ENCODE measurements at regions not wholly inside any gene's neighbourhood (a gene's known extent, or its start where the extent isn't known, plus 50 kb on each side); places are given as distances from the start of the nearest gene placed in this dataset.
"Not testable (repeated sequence)": the region's sequence is repeated elsewhere in the genome, so short reads cannot be mapped to it uniquely, and the experiment has no call there.

DNA sequence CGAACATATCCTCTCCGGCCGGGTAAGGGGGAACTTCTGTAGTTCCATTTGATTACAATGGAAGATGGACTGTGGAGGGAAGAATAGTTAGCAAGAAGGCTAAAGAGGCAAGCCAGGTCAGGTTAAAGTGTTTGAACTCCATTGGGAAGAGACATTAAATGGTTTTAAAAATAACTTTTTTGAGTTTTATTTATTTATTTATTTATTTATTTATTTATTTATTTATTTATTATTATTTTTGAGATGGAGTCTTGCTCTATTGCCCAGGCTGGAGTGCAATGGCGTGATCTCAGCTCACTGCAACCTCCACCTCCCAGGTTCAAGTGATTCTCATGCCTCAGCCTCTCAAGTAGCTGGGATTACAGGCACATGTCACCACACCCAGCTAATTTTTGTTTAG, 441.9 kb downstream of the TOX3 start:
- not testable (repeated sequence) for H3K9me3 ChIP-seq (ENCODE audit: control insufficient read depth, insufficient read depth, low read length); H3K36me3 ChIP-seq (ENCODE audit: control insufficient read depth, insufficient read depth, low read length); H3K9ac ChIP-seq (ENCODE audit: low read depth, low read length); H3K27me3 ChIP-seq (ENCODE audit: control insufficient read depth, insufficient read depth, low read length); H3K27ac ChIP-seq (ENCODE audit: low read depth, low read length); H3K4me1 ChIP-seq (ENCODE audit: control insufficient read depth, insufficient read depth, low read length); H3K4me3 ChIP-seq (ENCODE audit: low read depth, low read length)

DNA sequence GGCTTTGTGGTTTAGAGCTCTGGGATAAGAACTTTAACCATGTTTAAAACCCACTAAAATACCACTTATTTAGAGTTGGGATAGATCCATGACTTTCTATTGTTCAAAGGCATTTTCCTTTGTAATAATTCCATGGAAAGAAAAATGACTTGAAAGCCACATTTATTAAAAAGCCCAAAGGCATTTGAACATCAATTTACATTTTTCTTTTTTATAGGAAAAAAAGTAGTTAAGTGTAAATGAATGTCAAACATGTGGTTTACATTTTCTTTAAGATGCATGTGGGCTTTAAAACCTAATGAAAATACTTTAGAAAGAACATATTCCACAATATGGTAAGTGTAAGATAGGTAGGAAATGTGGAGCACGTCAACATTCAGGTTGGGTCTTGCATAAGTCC, 443.2 kb downstream of the TOX3 start:
- H3K36me3 ChIP-seq (ENCODE audit: control insufficient read depth, insufficient read depth, low read length): no peaks in the 10 kb centered on the region

DNA sequence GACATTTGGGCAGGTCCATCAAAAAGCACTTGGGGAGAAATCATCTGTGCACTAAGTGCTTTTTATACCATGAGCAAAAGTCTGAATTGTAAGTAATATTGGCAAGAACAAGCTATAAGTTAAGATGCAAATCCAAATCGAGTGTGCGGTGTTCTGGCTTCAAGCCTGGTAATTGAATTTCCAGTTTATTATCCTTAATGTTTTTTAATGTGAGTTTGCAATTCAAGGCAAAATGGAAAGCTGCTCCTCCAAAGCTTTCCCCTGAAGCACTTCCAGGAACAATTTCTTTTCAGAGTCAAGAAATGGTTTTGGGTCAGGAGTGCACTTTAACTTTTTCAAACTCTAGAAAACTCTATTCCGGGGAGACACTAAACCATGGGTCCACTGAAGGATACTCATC, 445.7 kb downstream of the TOX3 start:
- Histone ChIP-seq H3K36me3 (ENCODE audit: control insufficient read depth, insufficient read depth, low read length) (no peaks in the 10 kb centered on the region), H3K4me1 (ENCODE audit: control insufficient read depth, insufficient read depth, low read length) (no peaks in the 10 kb centered on the region), H3K4me3 (ENCODE audit: low read depth, low read length) (no peak overlapping the region), H3K27ac (ENCODE audit: low read depth, low read length) (no peak overlapping the region), H3K9me3 (ENCODE audit: control insufficient read depth, insufficient read depth, low read length) (no peaks in the 10 kb centered on the region), H3K9ac (ENCODE audit: low read depth, low read length) (no peak overlapping the region), H3K27me3 (ENCODE audit: control insufficient read depth, insufficient read depth, low read length) (no peaks in the 10 kb centered on the region)

More for the DNA sequence above, 443.2 kb downstream of the TOX3 start:
- H3K9me3 ChIP-seq (ENCODE audit: control insufficient read depth, insufficient read depth, low read length): no peaks in the 10 kb centered on the region
- no peak overlapping the region for H3K27ac ChIP-seq (ENCODE audit: low read depth, low read length)
- H3K4me1 ChIP-seq (ENCODE audit: control insufficient read depth, insufficient read depth, low read length): no peaks in the 10 kb centered on the region
- H3K9ac ChIP-seq (ENCODE audit: low read depth, low read length): no peak overlapping the region
- no peaks in the 10 kb centered on the region for H3K27me3 ChIP-seq (ENCODE audit: control insufficient read depth, insufficient read depth, low read length)
- no peak overlapping the region for H3K4me3 ChIP-seq (ENCODE audit: low read depth, low read length)

DNA sequence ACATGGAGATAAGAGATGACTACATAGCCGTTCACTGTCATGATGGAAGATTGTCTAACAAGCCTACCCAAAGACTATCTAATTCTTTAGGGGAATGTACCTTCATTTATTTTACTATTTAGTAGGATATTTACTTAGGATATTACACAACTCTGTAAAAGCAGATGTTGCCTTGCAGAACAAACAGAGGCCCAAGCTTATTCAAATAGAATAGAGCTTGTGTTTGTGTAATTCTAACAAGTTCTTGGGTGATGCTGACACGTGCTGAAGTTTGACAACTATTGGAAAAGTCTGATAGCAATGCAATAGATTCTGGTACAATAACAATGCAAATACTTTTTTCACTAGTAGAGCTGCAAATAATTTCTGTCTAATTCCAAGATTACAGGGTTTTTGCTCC, 447.6 kb downstream of the TOX3 start:
- Histone ChIP-seq H3K27ac (ENCODE audit: low read depth, low read length) (no peak overlapping the region), H3K4me1 (ENCODE audit: control insufficient read depth, insufficient read depth, low read length) (no peaks in the 10 kb centered on the region), H3K9ac (ENCODE audit: low read depth, low read length) (no peak overlapping the region), H3K9me3 (ENCODE audit: control insufficient read depth, insufficient read depth, low read length) (no peaks in the 10 kb centered on the region), H3K27me3 (ENCODE audit: control insufficient read depth, insufficient read depth, low read length) (no peaks in the 10 kb centered on the region), H3K36me3 (ENCODE audit: control insufficient read depth, insufficient read depth, low read length) (no peaks in the 10 kb centered on the region), H3K4me3 (ENCODE audit: low read depth, low read length) (no peak overlapping the region)

DNA sequence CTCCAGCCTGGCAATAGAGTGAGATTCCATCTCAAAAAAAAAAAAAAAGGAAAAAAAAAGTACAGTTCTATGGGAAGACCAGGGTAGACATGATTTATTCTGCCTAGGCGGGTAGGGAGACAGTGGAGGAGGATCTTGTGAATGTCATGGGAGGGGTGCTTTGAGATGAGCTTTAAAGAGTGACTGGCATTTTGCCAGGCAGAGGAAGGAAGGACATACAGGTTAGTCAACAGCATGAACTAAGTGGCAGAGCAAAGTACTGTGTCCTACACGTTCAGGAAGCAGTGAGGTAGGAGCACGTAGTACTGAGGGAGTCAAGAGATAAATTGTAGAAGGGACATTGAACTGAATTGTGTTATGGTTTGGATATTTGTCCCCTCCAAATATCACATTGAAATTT, 451.5 kb downstream of the TOX3 start:
- no peaks in the 10 kb centered on the region for H3K9me3 ChIP-seq (ENCODE audit: control insufficient read depth, insufficient read depth, low read length)
- no peak overlapping the region for H3K9ac ChIP-seq (ENCODE audit: low read depth, low read length)
- H3K36me3 ChIP-seq (ENCODE audit: control insufficient read depth, insufficient read depth, low read length): no peaks in the 10 kb centered on the region
- no peak overlapping the region for H3K27ac ChIP-seq (ENCODE audit: low read depth, low read length)
- no peak overlapping the region for H3K4me3 ChIP-seq (ENCODE audit: low read depth, low read length)
- no peaks in the 10 kb centered on the region for H3K4me1 ChIP-seq (ENCODE audit: control insufficient read depth, insufficient read depth, low read length)
- H3K27me3 ChIP-seq (ENCODE audit: control insufficient read depth, insufficient read depth, low read length): no peaks in the 10 kb centered on the region

DNA sequence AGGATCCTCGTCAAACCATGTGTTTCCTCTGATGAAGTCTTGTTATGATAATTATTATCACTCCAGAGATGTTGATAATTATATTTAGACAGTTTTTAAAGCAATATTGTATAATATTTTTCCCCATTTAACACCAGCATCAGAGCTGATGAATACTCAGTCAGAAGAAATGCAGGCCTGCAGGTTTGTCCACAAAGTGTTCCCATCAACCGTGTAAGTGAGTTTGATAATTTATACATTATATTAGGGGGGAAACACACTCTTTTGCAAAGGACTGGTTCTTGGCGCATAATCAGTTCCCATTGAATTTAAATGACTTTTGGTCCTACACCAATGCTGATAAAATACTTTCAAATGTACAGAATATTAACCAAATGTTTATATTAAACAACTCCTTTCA, 454.8 kb downstream of the TOX3 start:
- Histone ChIP-seq H3K9ac (ENCODE audit: low read depth, low read length) (no peak overlapping the region), H3K36me3 (ENCODE audit: control insufficient read depth, insufficient read depth, low read length) (no peaks in the 10 kb centered on the region), H3K27me3 (ENCODE audit: control insufficient read depth, insufficient read depth, low read length) (no peaks in the 10 kb centered on the region), H3K4me1 (ENCODE audit: control insufficient read depth, insufficient read depth, low read length) (no peaks in the 10 kb centered on the region), H3K27ac (ENCODE audit: low read depth, low read length) (no peak overlapping the region), H3K4me3 (ENCODE audit: low read depth, low read length) (no peak overlapping the region), H3K9me3 (ENCODE audit: control insufficient read depth, insufficient read depth, low read length) (no peaks in the 10 kb centered on the region)

DNA sequence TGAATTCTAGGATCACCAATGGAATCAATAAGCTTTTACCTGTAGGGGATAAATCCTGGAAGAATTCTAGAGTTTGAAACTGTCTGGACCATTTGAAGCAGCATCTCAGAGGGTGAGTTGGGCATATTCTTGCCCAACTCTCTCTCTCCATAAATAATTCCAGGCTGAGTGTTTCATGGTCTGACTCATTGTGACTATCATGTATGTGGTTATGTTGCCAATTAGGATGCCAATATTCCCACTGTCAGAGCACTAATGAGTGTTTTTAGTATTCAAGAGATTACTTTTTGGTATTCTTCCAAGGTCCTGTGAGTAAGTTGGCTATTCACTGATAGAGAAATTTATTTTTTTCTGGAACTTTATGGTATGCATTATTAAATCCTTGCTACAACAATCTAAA, 456.9 kb downstream of the TOX3 start:
- Histone ChIP-seq H3K36me3 (ENCODE audit: control insufficient read depth, insufficient read depth, low read length) (no peaks in the 10 kb centered on the region), H3K9ac (ENCODE audit: low read depth, low read length) (no peak overlapping the region), H3K4me3 (ENCODE audit: low read depth, low read length) (no peak overlapping the region), H3K27ac (ENCODE audit: low read depth, low read length) (no peak overlapping the region), H3K27me3 (ENCODE audit: control insufficient read depth, insufficient read depth, low read length) (no peaks in the 10 kb centered on the region), H3K4me1 (ENCODE audit: control insufficient read depth, insufficient read depth, low read length) (no peaks in the 10 kb centered on the region), H3K9me3 (ENCODE audit: control insufficient read depth, insufficient read depth, low read length) (no peaks in the 10 kb centered on the region)

DNA sequence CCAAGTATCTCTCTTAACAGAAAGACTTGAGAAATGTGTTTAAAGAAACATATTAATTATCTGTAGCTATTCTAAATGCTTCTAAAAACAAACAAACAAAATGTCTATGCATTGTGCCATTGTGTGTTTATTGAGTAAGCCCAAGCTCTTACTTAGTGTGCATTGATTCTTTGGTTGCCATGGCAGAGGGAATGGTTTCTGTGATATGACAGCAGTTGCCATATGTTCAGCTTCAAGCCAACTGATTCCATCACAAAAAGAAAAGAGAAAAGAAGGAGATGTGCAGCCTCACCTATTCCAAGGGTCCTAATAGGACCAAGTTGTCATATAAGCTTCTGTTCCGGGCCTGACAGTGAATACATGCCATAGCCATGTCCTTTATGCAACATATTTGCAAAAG, 457.5 kb downstream of the TOX3 start:
- H3K9ac ChIP-seq (ENCODE audit: low read depth, low read length): no peak overlapping the region

DNA sequence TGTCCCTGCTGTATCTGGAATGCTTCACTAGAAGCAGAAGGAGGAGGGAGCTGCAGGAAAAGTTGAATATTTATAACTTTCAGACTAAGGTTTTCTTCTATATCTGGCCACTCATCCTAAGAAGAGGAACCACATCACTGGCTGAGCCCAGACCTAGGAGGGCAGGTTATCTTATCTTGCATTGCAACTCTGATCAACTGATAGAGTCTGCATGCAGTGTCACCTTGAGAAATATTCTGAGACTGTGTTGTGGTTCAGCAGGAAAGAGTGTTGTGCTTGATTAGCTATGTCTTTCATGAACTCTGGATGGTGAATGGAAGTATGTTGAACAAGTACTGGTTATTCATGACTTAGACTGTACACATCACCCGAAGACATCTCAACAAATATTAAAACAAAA, 460.0 kb downstream of the TOX3 start:
- no peak overlapping the region for H3K27ac ChIP-seq (ENCODE audit: low read depth, low read length)
- H3K4me1 ChIP-seq (ENCODE audit: control insufficient read depth, insufficient read depth, low read length): no peaks in the 10 kb centered on the region
- H3K9me3 ChIP-seq (ENCODE audit: control insufficient read depth, insufficient read depth, low read length): no peaks in the 10 kb centered on the region
- no peak overlapping the region for H3K4me3 ChIP-seq (ENCODE audit: low read depth, low read length)
- H3K27me3 ChIP-seq (ENCODE audit: control insufficient read depth, insufficient read depth, low read length): no peaks in the 10 kb centered on the region
- H3K36me3 ChIP-seq (ENCODE audit: control insufficient read depth, insufficient read depth, low read length): no peaks in the 10 kb centered on the region
- no peak overlapping the region for H3K9ac ChIP-seq (ENCODE audit: low read depth, low read length)

More for the DNA sequence above, 457.5 kb downstream of the TOX3 start:
- no peak overlapping the region for H3K27ac ChIP-seq (ENCODE audit: low read depth, low read length)
- no peaks in the 10 kb centered on the region for H3K9me3 ChIP-seq (ENCODE audit: control insufficient read depth, insufficient read depth, low read length)
- no peaks in the 10 kb centered on the region for H3K36me3 ChIP-seq (ENCODE audit: control insufficient read depth, insufficient read depth, low read length)
- H3K27me3 ChIP-seq (ENCODE audit: control insufficient read depth, insufficient read depth, low read length): no peaks in the 10 kb centered on the region
- H3K4me1 ChIP-seq (ENCODE audit: control insufficient read depth, insufficient read depth, low read length): no peaks in the 10 kb centered on the region
- H3K4me3 ChIP-seq (ENCODE audit: low read depth, low read length): no peak overlapping the region

DNA sequence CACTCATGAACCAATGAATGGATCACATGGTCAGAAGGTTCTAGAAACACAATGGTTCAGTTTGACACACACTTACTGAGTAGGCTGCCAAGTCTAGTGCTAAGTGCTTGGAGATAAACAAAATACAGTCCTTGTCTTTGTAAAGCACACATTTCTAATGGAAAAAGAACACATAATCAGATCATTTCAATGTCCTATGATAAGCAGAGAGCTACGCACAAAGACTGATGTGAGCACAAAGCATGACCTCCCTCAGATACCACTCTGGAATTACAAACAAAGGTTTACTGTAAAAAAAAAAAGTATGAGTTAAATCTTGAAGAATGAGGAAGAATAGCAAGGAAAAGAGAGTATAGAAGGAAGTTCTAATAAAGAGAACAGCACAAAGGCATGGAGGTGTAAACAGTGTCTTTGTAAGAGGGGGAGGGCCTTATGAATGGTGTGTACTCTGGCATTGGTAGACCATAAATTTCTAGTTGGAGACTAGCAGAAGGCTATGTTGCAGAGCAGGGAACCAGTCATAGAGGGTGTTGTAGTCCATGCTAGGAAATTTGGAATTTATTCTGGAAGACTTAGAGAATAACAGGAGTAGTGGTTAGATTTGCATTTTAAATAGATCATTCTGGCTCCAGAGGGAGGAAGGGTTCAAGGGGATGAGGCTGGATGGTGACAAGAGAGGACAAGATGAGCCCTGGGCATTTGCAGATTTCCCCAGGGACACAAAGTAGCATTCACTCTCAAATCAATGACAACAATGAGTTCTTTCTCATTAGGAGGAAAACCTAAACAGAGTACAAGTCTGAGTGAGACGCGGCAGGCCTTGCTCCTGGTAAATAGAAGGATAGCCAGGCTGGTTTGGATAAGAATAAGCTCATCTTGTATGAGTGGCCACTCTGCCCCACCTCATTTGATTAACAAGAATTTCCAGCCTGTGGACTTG, 468.0 kb downstream of the TOX3 start:
- H3K27ac ChIP-seq (ENCODE audit: low read depth, low read length): no peak overlapping the region
- H3K9me3 ChIP-seq (ENCODE audit: control insufficient read depth, insufficient read depth, low read length): no peaks in the 10 kb centered on the region
- H3K9ac ChIP-seq (ENCODE audit: low read depth, low read length): no peak overlapping the region
- H3K4me3 ChIP-seq (ENCODE audit: low read depth, low read length): no peak overlapping the region
- H3K27me3 ChIP-seq (ENCODE audit: control insufficient read depth, insufficient read depth, low read length): no peaks in the 10 kb centered on the region
- peaks cover 4% of the 10 kb centered on the region; the same call in 1 of the 2 replicates for H3K4me1 ChIP-seq (ENCODE audit: control insufficient read depth, insufficient read depth, low read length)
- H3K36me3 ChIP-seq (ENCODE audit: control insufficient read depth, insufficient read depth, low read length): no peaks in the 10 kb centered on the region

DNA sequence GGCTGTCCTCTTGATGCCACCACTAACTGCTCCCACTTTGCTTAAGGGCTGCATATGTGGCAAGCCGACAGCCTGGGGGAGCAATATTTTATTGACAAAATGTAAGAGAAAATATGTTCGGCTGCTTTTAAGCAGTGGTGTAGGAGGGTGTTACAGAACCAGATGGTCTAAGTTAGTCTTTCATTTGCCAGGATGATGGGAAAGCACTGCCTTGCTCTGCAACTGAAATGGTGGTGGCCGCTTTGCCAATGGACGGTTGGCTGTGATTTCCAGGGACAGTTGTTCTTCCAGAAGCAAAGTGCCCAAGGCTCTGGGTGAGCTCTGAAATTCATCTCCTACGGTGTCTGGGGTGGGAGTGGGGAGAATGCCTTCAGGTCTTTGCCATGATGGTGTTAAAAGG, 469.3 kb downstream of the TOX3 start:
- no peak overlapping the region for H3K9ac ChIP-seq (ENCODE audit: low read depth, low read length)
- no peaks in the 10 kb centered on the region for H3K27me3 ChIP-seq (ENCODE audit: control insufficient read depth, insufficient read depth, low read length)
- H3K4me3 ChIP-seq (ENCODE audit: low read depth, low read length): no peak overlapping the region

More for the DNA sequence above, 469.3 kb downstream of the TOX3 start:
- no peaks in the 10 kb centered on the region for H3K9me3 ChIP-seq (ENCODE audit: control insufficient read depth, insufficient read depth, low read length)
- H3K27ac ChIP-seq (ENCODE audit: low read depth, low read length): no peak overlapping the region
- peaks cover 4% of the 10 kb centered on the region; the same call in 1 of the 2 replicates for H3K4me1 ChIP-seq (ENCODE audit: control insufficient read depth, insufficient read depth, low read length)
- H3K36me3 ChIP-seq (ENCODE audit: control insufficient read depth, insufficient read depth, low read length): no peaks in the 10 kb centered on the region

Data from HUES48 (cell line).